Cardiac muscle cell (in vitro differentiated cells and primary cell): ENCODE measurements at regions not wholly inside any gene's neighbourhood (a gene's known extent, or its start where the extent isn't known, plus 50 kb on each side); places are given as distances from the start of the nearest gene placed in this dataset.

Experiments used
- DNase-seq, 2 donors: peaks; one replicate each; pipeline versions ENCODE4 v3.0.0 to v3.0.0-alpha.2; 2010 to 2017; ENCODE audit warnings: low read depth in 1 of 2, low spot score in 1 of 2
- H3K27ac ChIP-seq: fragments of 200-600 bp; sonication (generic); 2 replicates; pipeline ENCODE4 v1.5.1; 2016
- H3K27me3 ChIP-seq: fragments of 200-600 bp; sonication (generic); 2 replicates; pipeline ENCODE4 v1.6.0; 2016; ENCODE audit warnings: control low read depth
- H3K36me3 ChIP-seq: fragments of 200-600 bp; sonication (generic); 2 replicates; pipeline ENCODE4 v1.5.1; 2016; ENCODE audit warnings: control low read depth
- H3K4me1 ChIP-seq: fragments of 200-600 bp; sonication (generic); 2 replicates; pipeline ENCODE4 v1.8.1; 2017; ENCODE audit warnings: low read depth, mild to moderate bottlenecking, mixed run types
- H3K4me3 ChIP-seq: fragments of 200-600 bp; sonication (generic); 2 replicates; pipeline ENCODE4 v1.5.1; 2016; ENCODE audit warnings: mild to moderate bottlenecking
- H3K9me3 ChIP-seq: fragments of 200-600 bp; sonication (generic); 2 replicates; pipeline ENCODE4 v1.5.1; 2017; ENCODE audit warnings: low read depth, mild to moderate bottlenecking, control low read depth
- CTCF ChIP-seq: IDR thresholded peaks from 2 replicates; pipeline ENCODE4 v1.5.1; 2012; ENCODE audit warnings: low read depth, mild to moderate bottlenecking, low read length

- Histone ChIP-seq H3K4me1 (no peaks in the 10 kb centered on the region), H3K27me3 (no peaks in the 10 kb centered on the region), H3K36me3 (no peaks in the 10 kb centered on the region), H3K27ac (no peak overlapping the region), H3K4me3 (no peak overlapping the region), H3K9me3 (no peaks in the 10 kb centered on the region)
- TF ChIP-seq CTCF = no peak
- peak in 1 of 2 donors; percentile 59 for DNase-seq
Observed at GRCh38 chr3:194806991-194807630, 121.4 kb downstream of the FAM43A start.

- Histone ChIP-seq H3K27me3 (no peaks in the 10 kb centered on the region), H3K4me3 (no peak overlapping the region), H3K4me1 (no peaks in the 10 kb centered on the region), H3K27ac (no peak overlapping the region), H3K9me3 (no peaks in the 10 kb centered on the region), H3K36me3 (no peaks in the 10 kb centered on the region)
- no peak for DNase-seq
- no peak for TF ChIP-seq CTCF
Observed at GRCh38 chr3:194808640-194809097, 123.0 kb downstream of the FAM43A start.

- Histone ChIP-seq H3K27ac (no peak overlapping the region), H3K36me3 (no peaks in the 10 kb centered on the region), H3K9me3 (no peaks in the 10 kb centered on the region), H3K4me1 (no peaks in the 10 kb centered on the region), H3K27me3 (no peaks in the 10 kb centered on the region), H3K4me3 (no peak overlapping the region)
- peak in 1 of 2 donors; percentile 12 for DNase-seq
- no peak for TF ChIP-seq CTCF
Observed at GRCh38 chr3:194809382-194809781, 123.7 kb downstream of the FAM43A start.

GRCh38 chr3:194810076-194810475, 124.4 kb downstream of the FAM43A start:
- no peak overlapping the region for H3K4me3 ChIP-seq
- H3K27me3 ChIP-seq = no peaks in the 10 kb centered on the region
- TF ChIP-seq CTCF = no peak
- no peak for DNase-seq
- no peak overlapping the region for H3K27ac ChIP-seq
- H3K9me3 ChIP-seq = no peaks in the 10 kb centered on the region
- no peaks in the 10 kb centered on the region for H3K36me3 ChIP-seq
- H3K4me1 ChIP-seq = no peaks in the 10 kb centered on the region

- Histone ChIP-seq H3K27me3 (no peaks in the 10 kb centered on the region), H3K36me3 (no peaks in the 10 kb centered on the region), H3K4me1 (no peaks in the 10 kb centered on the region), H3K27ac (no peak overlapping the region), H3K9me3 (no peaks in the 10 kb centered on the region), H3K4me3 (no peak overlapping the region)
- no peak for DNase-seq
- TF ChIP-seq CTCF = no peak
Observed at GRCh38 chr3:194811118-194811517, 125.4 kb downstream of the FAM43A start.

GRCh38 chr3:194812176-194812575, 126.5 kb downstream of the FAM43A start:
- H3K4me3 ChIP-seq = no peak overlapping the region
- DNase-seq = no peak
- no peaks in the 10 kb centered on the region for H3K4me1 ChIP-seq
- no peaks in the 10 kb centered on the region for H3K9me3 ChIP-seq
- no peak for TF ChIP-seq CTCF
- H3K27me3 ChIP-seq = no peaks in the 10 kb centered on the region
- H3K27ac ChIP-seq = no peak overlapping the region
- H3K36me3 ChIP-seq = no peaks in the 10 kb centered on the region
